ENCODE measurements at regions not wholly inside any gene's neighbourhood (a gene's known extent, or its start where the extent isn't known, plus 50 kb on each side); places are given as distances from the start of the nearest gene placed in this dataset.

DNA sequence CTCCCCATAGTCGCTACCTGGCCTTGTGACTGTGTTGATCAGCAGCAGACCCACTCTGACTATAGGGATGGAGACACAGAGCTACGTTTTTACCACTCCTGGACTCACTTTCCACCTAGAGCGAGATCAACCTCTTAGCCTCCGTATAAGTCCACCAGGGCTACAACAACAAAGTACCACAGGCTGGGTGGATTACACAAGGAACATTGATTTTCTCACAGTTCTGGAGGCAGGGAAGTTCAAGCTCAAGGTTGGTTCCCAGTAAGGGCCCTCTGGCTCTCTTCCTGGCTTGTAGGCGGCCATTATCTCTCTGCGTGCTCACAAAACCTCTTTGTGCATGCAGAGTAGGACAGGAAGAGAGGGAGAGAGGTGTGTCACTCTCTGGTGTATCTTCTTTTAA, 330.4 kb upstream of the PROK2 start:
- DNase-seq = no peak

DNA sequence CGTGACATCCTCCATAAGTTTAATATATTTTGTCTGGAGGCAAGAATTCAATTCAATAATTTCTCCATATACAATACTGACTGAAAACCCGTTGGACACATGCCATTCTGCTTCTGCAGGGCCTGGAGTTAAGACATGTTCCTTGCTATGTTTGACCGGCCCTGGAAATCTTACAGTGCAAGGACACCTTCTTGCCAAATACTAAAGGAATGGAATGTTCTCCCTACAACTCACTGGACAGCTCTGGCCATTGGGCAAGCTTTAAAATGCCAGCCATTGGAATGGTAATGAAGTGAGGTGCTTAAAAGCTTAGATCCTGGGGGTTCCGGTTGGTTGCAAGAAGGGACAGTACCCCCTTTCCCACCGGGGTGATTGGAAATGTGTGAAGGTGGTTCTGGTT, 329.8 kb upstream of the PROK2 start:
- no peak for DNase-seq

DNA sequence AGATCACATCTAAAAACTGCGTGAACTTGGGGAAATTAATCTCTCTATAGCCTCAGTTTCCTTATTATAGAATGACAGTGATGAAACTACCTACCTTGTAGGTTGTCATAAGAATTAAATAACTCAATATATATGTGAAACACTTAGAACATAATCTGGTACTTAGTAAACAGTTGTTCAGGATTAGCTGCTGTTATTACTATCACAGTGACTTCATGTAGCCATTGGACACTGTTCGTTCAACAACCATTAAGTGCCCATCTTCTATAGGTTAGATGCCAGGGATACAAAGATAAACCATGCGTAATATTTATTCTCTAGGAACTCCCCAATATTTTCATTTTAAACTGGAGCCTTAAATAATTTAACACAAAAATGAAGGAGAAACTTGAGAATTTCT, 329.0 kb upstream of the PROK2 start:
- no peak for DNase-seq

DNA sequence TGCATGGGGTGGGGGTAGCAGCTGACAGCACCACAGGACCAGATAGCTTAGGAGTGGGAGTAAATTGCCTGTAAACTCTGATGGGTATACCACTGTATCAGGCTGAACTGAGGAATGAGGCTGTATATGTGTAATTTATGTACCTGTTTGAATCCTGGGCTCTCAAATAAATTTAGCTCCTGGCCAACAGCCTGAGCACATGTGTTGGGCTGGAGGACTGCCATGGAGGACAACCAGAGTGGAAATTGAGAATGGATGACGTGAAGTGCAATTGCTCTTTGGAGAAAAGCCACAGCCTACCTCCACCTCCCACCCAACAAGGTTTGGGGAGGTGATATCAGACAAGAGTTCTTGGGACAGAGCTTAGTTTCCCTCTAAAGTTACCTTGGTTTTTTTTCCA, 328.6 kb upstream of the PROK2 start:
- no peak for DNase-seq

DNA sequence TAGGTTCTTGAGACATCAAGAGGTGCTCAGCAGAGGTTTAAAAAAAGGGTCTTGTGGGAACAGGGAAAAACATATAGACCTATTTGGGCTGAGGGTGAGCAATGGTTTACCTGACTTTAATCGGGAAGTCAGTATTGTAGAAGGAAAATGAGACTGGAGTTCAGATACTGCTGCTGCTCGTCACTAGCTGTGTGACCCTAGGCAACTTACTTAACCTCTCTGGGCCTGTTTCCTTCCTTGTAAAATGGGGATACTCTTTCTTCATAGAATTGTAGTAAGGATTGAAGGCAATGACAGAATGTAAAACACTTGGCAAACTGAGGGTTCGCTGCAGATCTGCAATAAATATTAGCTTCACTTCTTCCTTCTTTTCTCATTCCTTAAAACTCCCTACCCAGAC, 327.5 kb upstream of the PROK2 start:
- DNase-seq = no peak

DNA sequence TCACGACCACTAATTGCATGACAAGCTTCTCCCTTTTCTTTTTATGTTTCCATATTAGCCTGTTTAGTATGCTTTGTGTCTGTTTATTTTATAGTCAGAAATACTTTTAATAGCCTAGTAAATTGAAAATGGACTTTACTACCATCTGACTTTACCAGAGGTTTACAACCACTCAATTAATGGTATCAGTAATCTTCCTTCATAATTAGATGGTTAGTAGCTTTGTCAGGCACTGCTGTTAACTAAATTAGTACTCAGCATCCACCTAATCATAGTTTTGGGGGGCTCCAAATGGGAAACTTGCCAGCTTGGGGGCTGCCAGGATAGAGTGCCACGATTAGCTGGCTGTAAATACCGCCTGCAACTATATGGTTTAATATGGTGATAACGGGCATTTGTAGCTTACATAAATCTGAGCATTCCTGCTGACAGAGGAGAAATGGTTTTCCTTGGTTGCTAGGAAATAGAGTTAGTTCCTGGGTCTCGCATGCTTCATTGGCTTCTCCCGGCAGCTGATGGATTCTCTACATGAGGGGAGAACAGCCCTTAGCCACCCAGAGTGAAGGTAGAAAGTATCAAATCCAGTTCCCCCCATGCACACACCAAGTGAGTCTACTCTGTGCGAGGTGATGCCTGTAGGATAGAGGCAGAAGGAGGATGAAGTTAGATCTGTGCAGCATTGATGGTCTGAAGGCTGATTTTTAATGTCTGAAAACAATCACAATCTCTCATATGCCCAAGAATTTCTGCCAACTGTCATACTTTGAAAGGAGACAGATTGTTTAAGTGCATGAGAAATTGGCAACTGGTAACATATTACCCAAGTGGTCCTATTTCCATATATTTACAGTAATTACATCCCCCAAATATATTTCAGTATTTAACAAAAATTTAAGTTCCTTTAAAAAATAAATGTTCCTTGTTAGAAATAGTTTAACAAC, 326.6 kb upstream of the PROK2 start:
- no peak for DNase-seq

DNA sequence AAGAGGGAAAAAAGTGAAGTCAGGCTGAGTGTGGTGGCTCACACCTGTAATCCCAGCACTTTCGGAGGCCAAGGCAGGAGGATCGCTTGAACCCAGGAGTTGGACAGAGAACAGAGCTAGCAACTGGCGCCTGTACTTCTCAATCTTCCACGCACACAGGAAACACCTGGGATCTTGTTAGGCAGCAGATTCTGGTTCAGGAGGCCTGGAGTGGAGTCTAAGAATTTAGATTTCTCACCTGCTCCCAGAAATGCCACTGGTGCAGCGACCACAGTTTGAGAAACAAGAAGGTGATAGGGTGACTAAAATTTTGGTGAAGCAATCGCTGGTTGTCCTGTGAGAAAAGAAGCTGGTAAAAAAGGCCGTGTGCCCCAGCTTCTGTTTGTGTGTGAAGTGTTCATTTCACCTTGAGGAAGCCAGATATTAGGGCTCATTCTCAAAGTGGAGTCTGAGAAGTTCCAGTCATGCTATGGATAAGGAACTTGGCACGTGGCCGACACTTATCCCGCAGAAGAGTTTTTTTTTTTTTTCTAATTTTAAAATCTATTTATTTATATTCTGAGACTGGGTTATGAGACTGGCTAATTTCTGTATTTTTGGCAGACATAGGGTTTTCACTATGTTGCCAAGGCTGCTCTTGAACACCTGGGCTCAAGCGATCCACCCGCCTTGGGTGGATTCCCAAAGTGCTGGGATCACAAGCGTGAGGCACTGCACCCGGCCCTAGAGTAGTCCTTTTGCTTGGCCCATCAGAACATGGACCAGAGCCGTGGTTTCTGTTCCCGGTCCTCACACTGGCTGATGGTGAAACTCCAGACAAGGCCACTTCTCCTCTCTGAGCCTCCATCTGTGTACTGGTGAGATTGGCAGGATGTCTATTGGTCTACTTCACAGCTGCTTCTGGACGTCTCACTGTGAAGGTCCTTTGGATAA, 324.6 kb upstream of the PROK2 start:
- no peak for DNase-seq

DNA sequence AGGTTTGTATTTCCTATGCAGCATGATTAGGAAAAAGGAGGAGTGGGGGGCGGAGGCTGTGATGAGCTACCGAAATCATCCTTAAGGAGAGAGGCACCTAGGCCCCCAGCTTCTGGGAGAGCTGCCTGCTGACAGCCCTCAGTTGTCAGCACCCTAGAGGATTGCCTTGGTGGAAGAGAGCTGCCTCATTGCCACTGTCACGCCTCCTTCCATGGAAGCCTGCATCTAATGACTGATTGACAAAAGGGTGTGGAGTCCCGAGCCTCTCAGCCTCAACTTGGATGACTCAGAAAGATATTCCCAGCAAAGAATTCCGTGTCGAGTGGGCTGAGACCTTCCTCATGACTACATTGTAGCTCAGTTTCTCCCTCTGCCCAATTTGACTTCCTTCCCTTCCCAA, 320.4 kb upstream of the PROK2 start:
- no peak for DNase-seq

DNA sequence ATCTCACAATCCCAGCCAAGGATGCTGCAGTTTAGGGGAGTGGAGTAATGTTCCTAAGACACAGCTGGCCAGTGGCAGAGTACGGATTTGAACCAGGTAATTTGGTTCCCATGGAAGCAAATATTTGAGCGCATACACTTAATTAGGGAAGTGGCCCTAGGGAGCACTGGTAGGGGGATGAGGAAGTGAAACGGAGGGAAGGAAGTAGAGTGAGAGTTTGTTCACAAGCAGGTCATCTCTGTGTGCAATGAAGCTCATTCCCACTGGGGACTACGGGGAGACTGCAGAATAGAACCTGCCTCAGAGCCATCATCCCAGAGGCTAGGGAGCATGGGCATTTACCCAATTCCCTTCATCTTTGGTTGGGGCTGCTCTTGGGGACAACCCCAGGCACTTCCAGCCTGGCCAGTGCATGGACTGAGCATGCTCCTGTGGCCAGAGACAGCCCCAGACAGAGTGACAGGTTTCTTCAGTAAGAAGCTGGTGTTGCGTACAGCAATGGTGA, 317.2 kb upstream of the PROK2 start:
- DNase-seq = no peak

DNA sequence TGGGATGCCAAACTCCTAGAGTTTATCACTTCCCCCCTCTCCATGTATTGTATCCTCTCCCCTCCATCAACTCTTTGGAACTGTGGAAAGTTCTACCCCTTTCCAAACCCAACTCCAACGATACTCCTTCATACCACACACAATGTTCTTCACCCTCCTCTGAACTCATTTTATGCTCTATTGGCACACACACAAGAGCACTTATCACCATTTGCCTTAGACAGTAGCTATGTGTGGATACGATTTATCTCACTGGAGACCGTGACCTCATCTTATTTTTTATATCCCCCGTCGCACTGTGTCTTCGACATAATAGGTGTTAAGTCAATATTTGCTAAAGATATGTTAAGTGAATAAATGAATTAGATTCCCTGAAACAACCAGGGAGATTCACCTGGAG, 316.5 kb upstream of the PROK2 start:
- no peak for DNase-seq

DNA sequence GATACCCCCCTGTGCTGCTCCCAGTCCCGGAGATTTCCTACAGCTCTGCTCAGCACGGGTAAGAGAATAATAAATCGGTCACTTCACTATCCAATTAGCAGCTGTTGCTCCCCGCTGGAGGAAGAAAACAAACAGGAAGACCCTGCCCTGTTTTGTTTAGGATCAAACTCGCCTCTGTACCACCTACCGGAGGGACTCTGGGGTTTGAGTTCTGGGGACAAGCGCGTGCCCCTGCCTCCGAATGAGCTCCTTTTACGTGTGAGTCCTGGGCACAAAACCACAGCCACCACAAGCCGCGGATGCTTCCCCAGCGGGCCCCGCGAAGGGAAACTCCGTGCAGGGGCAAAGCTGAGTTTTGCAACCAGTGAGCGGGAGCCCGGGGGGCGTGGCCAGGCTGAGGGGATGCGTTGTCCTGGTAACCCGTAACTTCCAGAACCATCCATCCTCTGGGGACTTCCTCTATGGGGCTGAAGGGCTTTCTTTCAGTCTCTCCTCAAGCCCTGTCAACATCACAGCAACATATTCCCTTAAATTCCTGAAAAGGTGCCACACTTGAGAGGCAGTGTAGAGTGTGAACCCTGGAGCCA, 315.7 kb upstream of the PROK2 start:
- peak; percentile 94 for DNase-seq

DNA sequence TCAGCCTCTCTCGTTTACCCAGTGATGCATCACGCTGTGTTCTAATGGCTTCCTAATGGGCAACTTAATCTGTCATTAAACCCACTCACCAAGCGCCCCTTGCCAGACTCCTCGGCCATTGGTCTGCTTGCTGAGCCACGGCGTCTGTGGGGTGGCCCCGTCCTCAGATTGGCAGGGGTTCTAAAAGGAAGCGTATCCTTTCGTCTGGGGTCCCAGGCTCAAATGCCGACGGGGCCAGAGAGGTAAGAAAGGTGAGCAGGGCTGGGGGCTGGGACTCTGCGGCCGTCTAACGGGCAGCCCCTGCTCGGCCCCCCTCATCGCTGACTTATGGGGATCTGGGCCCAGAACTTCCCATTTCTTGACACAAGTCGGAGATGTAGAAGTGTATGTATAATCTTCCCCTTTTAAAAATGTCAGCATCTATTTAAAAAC, 315.1 kb upstream of the PROK2 start:
- DNase-seq = no peak

DNA sequence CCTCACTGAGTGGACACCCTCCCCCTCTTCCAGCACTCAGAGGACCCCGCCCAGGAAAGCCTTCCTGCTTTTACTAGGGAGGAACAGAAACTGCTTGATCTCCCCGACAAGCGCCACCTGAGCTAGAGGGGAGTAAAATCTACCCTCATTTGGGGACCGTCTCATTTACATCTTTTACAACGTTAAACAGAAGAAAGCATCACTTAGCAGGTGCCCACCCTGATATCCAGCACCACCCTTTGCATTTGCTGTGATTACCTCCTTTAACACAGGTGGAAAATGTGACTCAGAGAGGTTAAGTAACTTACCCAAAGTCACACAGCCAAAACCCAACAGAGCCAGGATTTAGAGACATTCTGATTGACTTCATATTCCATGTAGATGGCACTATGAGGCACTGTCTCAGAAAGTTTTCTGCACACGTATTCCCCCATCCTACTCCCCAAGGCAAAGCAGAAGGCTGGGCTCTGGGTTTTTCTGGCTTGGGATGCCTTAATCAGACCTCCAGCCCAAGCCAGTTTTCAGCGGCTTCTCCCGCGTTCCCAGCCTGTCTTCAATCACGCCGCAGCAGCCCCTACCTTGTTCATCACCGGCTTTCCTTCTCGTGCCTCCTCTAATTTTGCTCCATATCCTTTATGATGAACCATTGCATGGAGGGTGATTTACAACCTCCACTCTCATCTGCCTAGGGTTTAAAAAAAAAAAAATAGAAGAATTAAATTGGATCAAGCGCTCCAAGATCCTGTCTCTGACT, 314.6 kb upstream of the PROK2 start:
- no peak for DNase-seq

DNA sequence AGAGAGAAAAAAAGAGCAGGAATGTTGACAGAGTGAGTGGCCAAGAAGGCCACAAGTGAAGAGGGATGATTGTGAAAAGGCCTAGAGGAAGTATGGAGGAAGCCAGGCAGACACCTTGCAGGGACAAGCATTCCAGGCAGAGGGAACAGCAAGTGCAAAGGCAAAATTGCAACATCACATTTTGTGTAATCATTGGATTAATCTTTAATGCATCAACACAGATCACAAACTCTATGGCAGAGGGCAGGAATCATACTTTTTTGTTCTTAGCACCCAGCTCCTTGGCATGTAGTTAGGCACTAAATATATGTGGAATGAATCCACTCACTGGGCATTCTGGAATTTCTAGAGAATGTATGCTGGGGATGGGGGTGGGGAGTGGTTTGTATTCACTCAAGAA, 312.1 kb upstream of the PROK2 start:
- no peak for DNase-seq

DNA sequence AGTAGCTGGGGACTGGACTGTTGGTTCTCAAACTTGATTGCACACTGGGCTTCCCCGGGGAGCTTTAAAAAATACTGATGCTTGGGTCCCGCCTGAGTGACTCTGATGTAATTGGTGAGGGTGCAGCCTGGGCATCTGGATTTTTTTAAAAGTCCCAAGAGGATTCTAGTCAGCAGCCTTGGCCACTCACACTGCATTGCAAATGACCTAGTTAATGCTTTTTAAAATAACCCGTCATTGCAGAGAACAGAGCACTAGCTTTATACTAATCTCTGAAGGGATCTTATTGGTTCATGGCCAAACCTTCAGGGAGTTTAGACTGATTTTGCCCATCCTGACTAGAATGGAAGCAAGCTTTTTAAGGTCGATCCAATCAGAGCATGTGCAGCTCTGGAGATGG, 310.6 kb upstream of the PROK2 start:
- no peak for DNase-seq

DNA sequence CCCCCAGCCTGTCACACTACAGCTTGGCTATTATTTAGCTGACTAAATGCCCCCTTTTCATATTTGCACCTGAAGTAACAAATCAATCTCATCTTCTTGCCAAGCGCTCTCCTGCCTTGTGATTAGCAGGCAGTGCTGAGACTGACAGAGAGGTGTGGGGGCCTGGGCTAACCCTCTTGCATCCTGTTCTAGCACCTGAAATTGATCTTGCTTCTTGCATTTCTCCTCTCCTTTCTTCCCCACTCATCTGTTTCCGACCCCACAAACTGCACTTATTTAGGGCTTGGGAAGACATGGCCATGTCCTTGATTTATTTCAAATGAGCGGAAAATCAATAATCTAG, 309.0 kb upstream of the PROK2 start:
- DNase-seq = no peak

DNA sequence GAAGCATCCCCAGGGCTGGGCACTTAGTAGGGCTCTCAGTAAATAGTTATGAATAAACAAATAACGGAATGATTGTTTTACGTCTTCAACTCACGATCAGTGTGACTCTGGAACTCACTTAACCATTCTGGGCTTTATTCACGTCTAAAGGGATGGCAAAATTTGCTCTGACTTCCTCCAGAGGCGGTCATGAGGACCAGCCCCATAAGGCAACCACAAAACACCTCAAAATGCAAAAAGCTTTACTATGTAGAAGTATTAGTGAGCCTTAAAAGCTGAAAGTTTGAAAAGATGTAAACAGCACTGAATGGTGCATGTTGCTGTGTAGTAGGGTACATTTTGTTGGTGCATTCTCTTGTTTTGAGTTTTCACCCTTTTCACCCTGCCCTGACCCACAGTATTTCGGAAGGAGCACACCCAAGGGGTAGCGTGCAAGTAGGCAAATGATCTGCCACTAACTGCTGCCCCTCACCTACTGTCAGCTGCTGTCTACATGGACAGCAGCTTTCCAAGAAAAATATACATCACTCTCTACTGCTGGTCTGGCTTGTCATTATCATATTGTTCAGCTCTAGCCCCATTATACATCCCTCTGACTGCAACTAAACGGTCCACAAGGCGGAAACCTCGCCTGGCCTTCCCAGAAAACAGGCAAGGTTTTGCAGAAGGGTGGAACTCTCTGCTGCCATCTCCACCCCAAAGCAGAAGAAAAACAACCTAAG, 308.5 kb upstream of the PROK2 start:
- no peak for DNase-seq

DNA sequence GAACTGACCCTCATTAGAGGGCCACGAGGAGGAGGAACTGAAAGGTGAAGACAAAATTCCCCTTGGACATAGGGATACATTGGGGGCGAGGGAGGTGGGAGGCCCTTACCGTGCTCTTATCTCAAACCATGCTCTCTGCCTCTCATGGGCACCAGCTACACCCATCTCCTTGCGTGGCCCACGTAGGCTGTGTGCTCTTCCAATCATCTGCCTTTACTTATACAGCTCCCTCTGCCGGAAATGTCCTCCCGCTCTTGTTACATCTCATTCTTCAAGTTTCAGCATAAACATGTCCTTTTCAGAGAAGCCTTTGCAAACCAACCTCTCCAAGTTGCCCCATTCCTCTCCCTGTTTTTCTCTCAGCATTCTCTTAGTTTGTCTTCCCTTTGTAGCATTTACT, 307.8 kb upstream of the PROK2 start:
- no peak for DNase-seq

DNA sequence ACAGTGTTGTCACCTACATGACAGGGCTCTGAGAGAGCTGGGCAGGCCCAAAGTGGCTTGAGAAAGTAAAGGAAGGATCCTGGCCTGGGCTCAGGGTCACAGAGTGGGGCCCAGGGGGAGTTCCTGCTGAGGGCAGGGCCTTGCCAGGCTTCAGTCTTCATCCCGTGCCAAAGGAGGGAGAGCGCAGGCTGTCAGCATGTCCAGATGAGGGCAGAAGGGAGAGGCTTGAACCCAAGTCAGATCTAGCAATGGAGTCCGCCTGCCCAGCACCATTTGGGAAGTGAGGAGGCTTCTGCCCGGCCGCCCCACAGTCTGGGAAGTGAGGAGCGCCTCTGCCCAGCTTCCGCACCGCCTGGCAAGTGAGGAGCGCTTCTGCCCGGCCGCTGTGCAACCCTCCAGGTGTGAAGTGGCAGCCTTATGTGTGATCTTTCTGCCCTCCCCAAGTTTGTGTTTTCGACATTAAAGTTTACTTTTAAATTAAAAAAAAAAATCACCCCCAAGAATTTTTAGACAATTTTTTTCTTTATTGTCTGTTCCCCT, 303.6 kb upstream of the PROK2 start:
- DNase-seq = no peak

DNA sequence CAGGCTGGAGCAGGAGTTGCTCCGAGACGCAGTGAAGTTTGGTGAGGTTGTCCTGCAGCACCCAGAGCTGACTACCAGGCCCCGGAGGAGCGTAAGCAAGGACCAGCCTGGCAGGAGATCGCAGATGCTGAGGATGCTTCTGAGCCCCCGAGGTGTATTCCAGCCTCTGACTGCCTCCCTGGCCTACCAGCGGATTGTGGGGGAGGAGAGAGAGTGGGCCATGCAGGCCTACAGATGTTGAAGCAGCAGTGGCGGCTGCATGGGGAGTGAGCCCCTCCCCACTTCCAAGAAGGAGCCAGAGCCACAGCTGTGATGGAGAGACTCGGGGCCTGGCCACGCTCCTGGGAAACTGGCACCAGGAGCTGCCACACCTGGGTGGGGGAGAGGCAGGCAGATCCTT, 302.5 kb upstream of the PROK2 start:
- DNase-seq = no peak

DNA sequence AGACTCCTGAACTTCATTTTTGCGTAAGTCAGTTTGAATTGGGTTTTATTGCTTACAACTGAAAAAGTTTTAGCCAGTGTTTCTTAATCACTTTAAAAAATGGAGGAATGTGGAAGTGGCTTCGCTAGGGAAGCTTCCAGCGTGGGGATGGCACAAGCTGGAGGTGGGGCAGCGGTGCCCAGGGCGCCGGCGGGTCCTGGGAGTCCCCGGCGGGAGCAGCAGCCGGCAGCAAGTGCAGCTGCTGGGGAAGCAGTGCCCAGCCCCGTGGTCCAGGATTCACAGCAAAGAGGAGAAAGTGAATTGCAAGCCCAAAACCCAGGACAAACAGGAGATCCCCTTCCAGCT, 301.8 kb upstream of the PROK2 start:
- DNase-seq = no peak

All from activated effector memory CD4-positive, alpha-beta T cell treated with anti-CD3 and anti-CD28 coated beads, Interleukin-2, amount 50 U/mL, for 16 hours (primary cell).